A673 (cell line): ENCODE measurements at regions not wholly inside any gene's neighbourhood (a gene's known extent, or its start where the extent isn't known, plus 50 kb on each side); places are given as distances from the start of the nearest gene placed in this dataset.

Experiments used
- BruUV-seq: library from RNA; stranded (reverse); fragments of 400-500 nt; replicated peaks from 2 replicates; lab custom pipeline; 2021; lab: Mats Ljungman, UMichigan
- CTCF ChIA-PET: fragments of 300-600 bp; sonication (Branson Sonifier 250); formaldehyde crosslinking; loops from one replicate; lab custom pipeline; 2022; ENCODE audit warnings: antibody characterized with exemption; lab: Charles Lee
- POLR2A ChIA-PET: fragments of 300-600 bp; sonication (Branson Sonifier 250); formaldehyde crosslinking; loops from one replicate; lab custom pipeline; 2022; ENCODE audit warnings: antibody characterized with exemption; ENCODE audit not compliant: low non-redundant PET; lab: Charles Lee
- DNase-seq: peaks from one replicate; pipeline ENCODE4 v3.0.0-alpha.2; 2015; ENCODE audit warnings: low spot score
- H3K27ac ChIP-seq: fragments of 200-600 bp; sonication (generic); 2 replicates; pipeline ENCODE4 v1.5.1; 2016; ENCODE audit warnings: mixed run types, low read depth, mild to moderate bottlenecking, mixed read lengths, antibody characterized with exemption, low read length; ENCODE audit not compliant: poor library complexity, severe bottlenecking
- H3K27me3 ChIP-seq: fragments of 200-600 bp; sonication (generic); replicated peaks from 2 replicates; pipeline ENCODE4 v1.6.1; 2017; ENCODE audit warnings: mixed run types, low read depth, mild to moderate bottlenecking, mixed read lengths, antibody characterized with exemption, low read length; ENCODE audit not compliant: insufficient read depth, poor library complexity
- H3K36me3 ChIP-seq: fragments of 200-600 bp; sonication (generic); 2 replicates; pipeline ENCODE4 v1.6.1; 2016; ENCODE audit warnings: mixed run types, mild to moderate bottlenecking, mixed read lengths, antibody characterized with exemption, low read length; ENCODE audit not compliant: insufficient read depth, poor library complexity, severe bottlenecking
- H3K4me1 ChIP-seq: fragments of 200-600 bp; sonication (generic); 2 replicates; pipeline ENCODE4 v1.6.1; 2017; ENCODE audit warnings: mixed run types, mild to moderate bottlenecking, mixed read lengths, antibody characterized with exemption, low read length; ENCODE audit not compliant: insufficient read depth, poor library complexity, severe bottlenecking
- H3K4me3 ChIP-seq: fragments of 200-600 bp; sonication (generic); 2 replicates; pipeline ENCODE4 v1.5.1; 2016; ENCODE audit warnings: low read depth, mixed run types, mild to moderate bottlenecking, mixed read lengths, low read length; ENCODE audit not compliant: poor library complexity, severe bottlenecking
- H3K9me3 ChIP-seq: fragments of 200-600 bp; sonication (generic); 2 replicates; pipeline ENCODE4 v1.6.1; 2016; ENCODE audit warnings: mixed run types, low read depth, mild to moderate bottlenecking, mixed read lengths, antibody characterized with exemption, low read length; ENCODE audit not compliant: poor library complexity, severe bottlenecking
- EZH2 ChIP-seq: fragments of 200-600 bp; sonication (generic); IDR thresholded peaks from 2 replicates; pipeline ENCODE4 v1.6.1; 2017; ENCODE audit warnings: borderline replicate concordance, low read depth, mild to moderate bottlenecking, mixed read lengths, antibody characterized with exemption, low read length; ENCODE audit not compliant: poor library complexity, severe bottlenecking
- intact Hi-C: fragments of 100-400 bp; cut with micrococcal nuclease; formaldehyde crosslinking; loops from one replicate; pipeline ENCODE4 v1.10.0; 2022; ENCODE audit not compliant: unreplicated experiment
- TF ChIP-seq, protein P1 (sequence below): fragments of 300-800, 200-600 bp; sonication (generic); conservative IDR thresholded peaks from 2 replicates; pipeline ENCODE4 v1.5.1; 2017; ENCODE audit warnings: low read depth, mild to moderate bottlenecking, antibody characterized with exemption, low read length, moderate library complexity, mixed read lengths

DNA sequence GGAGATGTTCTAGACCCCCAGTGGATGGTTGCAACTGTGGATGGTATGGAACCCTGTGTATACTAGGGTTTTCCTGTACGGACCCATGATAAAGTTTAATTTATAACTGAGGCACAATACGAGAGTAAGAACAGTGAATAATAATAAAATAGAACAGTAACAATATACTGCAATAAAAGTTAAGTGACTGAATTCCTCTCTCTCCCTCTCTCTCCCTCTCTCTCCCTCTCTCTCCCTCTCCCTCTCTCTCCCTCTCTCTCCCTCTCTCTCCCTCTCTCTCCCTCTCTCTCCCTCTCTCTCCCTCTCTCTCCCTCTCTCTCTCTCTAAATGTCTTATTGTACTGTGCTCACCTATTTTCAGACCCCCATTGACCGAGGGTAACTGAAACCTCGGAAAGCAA is 291.0 kb downstream of the IRF8 start:
- no peak overlapping the region for H3K27ac ChIP-seq
- no peaks in the 10 kb centered on the region for H3K36me3 ChIP-seq
- no peaks in the 10 kb centered on the region for H3K9me3 ChIP-seq
- no peak overlapping the region for H3K4me3 ChIP-seq
- TF ChIP-seq, protein P1, sequence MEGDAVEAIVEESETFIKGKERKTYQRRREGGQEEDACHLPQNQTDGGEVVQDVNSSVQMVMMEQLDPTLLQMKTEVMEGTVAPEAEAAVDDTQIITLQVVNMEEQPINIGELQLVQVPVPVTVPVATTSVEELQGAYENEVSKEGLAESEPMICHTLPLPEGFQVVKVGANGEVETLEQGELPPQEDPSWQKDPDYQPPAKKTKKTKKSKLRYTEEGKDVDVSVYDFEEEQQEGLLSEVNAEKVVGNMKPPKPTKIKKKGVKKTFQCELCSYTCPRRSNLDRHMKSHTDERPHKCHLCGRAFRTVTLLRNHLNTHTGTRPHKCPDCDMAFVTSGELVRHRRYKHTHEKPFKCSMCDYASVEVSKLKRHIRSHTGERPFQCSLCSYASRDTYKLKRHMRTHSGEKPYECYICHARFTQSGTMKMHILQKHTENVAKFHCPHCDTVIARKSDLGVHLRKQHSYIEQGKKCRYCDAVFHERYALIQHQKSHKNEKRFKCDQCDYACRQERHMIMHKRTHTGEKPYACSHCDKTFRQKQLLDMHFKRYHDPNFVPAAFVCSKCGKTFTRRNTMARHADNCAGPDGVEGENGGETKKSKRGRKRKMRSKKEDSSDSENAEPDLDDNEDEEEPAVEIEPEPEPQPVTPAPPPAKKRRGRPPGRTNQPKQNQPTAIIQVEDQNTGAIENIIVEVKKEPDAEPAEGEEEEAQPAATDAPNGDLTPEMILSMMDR, result no peak
- TF ChIP-seq EZH2, result no peak
- ChIA-PET POLR2A (no interaction called here), CTCF (no interaction called here)
- no peak for DNase-seq
- no TSS peak for BruUV-seq
- H3K27me3 ChIP-seq, result peaks cover 100% of the 10 kb centered on the region
- H3K4me1 ChIP-seq, result no peaks in the 10 kb centered on the region
- intact Hi-C loops, result no loop called here

DNA sequence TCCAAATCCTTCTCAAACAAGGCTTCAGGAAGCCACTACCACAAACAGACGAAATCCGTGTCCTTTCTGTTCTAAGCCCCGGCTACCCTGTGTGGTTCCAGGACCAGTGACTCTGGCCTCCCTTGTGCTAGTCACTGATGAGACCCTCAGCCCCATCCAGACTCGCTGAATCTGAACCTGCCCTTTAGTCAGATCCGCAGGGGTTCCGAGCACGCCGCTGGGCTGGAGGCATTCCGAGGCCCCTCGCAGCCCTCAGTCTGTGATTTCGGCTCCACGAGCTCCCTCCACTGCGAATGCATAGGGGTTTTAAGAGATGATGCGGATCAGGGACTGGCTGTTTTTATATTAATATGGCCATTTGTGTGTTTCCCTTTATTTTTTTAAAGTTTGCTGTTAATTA is 292.7 kb downstream of the IRF8 start:
- TF ChIP-seq, protein P1, result no peak
- no peak for TF ChIP-seq EZH2
- no TSS peak for BruUV-seq
- DNase-seq, result no peak
- Histone ChIP-seq H3K27me3 (peaks cover 100% of the 10 kb centered on the region), H3K4me3 (no peak overlapping the region), H3K9me3 (no peaks in the 10 kb centered on the region), H3K36me3 (no peaks in the 10 kb centered on the region), H3K27ac (no peak overlapping the region), H3K4me1 (no peaks in the 10 kb centered on the region)
- CTCF ChIA-PET, result no interaction called here
- POLR2A ChIA-PET, result no interaction called here
- intact Hi-C loops, result no loop called here

- Histone ChIP-seq H3K4me1 (no peaks in the 10 kb centered on the region), H3K9me3 (no peaks in the 10 kb centered on the region), H3K4me3 (no peak overlapping the region), H3K27me3 (peaks cover 100% of the 10 kb centered on the region), H3K36me3 (no peaks in the 10 kb centered on the region), H3K27ac (no peak overlapping the region)
- CTCF ChIA-PET, result no interaction called here
- intact Hi-C loops, result no loop called here
- no peak for DNase-seq
- TF ChIP-seq EZH2, result no peak
- TF ChIP-seq, protein P1, result no peak
- no TSS peak for BruUV-seq
- POLR2A ChIA-PET, result no interaction called here
These were observed 294.7 kb downstream of the IRF8 start for GRCh38 chr16:86193528-86194193.
